Sigmoid colon (tissue), 4 donors: ENCODE measurements at regions not wholly inside any gene's neighbourhood (a gene's known extent, or its start where the extent isn't known, plus 50 kb on each side); places are given as distances from the start of the nearest gene placed in this dataset.

Experiments used
- CTCF ChIP-seq, 4 experiments: fragments of 450-650 bp in 3 of 4; fragments of 200-600 bp in 1 of 4; IDR thresholded peaks; one replicate each; pipeline ENCODE4 v1.5.1; 2016 to 2019; ENCODE audit warnings: antibody characterized with exemption in 4 of 4, mild to moderate bottlenecking in 3 of 4, moderate library complexity in 2 of 4
- EP300 ChIP-seq, 4 donors: sonication (generic); formaldehyde crosslinking; IDR thresholded peaks; one replicate each; pipeline ENCODE4 v1.6.1; 2017; ENCODE audit warnings: antibody characterized with exemption in 4 of 4
- POLR2A ChIP-seq, 2 donors: fragments of 450-650 bp; IDR thresholded peaks; one replicate each; pipeline ENCODE4 v1.6.1; 2016; ENCODE audit warnings: antibody characterized with exemption in 2 of 2, mild to moderate bottlenecking in 2 of 2, moderate library complexity in 2 of 2
- POLR2AphosphoS5 ChIP-seq, 4 donors: sonication (generic); formaldehyde crosslinking; IDR thresholded peaks; one replicate each; pipeline ENCODE4 v1.6.1; 2017; ENCODE audit warnings: antibody characterized with exemption in 4 of 4

- TF ChIP-seq POLR2A (IDR thresholded peaks at IDR 0.05) (no peak), CTCF (IDR thresholded peaks at IDR 0.05) (no peak), POLR2AphosphoS5 (IDR thresholded peaks at IDR 0.05) (no peak), EP300 (IDR thresholded peaks at IDR 0.05) (no peak)
These were observed 170.8 kb downstream of the NUFIP1 start for GRCh38 chr13:44818428-44818827.
